ENCODE measurements at regions not wholly inside any gene's neighbourhood (a gene's known extent, or its start where the extent isn't known, plus 50 kb on each side); places are given as distances from the start of the nearest gene placed in this dataset.

GRCh38 chr10:3340127-3340730, 167.6 kb upstream of the PITRM1 start:
- intact Hi-C loops (cut with DNase I; ENCODE audit: low total_unique reads): no loop called here

GRCh38 chr10:3339531-3339950, 167.0 kb upstream of the PITRM1 start:
- intact Hi-C loops (cut with DNase I; ENCODE audit: low total_unique reads): no loop called here
- Histone ChIP-seq H3K27me3 (no peaks in the 10 kb centered on the region), H3K36me3 (no peaks in the 10 kb centered on the region), H3K27ac (no peak overlapping the region), H3K4me3 (no peak overlapping the region), H3K9me3 (no peaks in the 10 kb centered on the region), H3K4me1 (no peaks in the 10 kb centered on the region)
- DNase-seq: peak in 1 of 2 donors; percentile 41
- TF ChIP-seq CTCF (IDR thresholded peaks at IDR 0.05): no peak
- TF ChIP-seq POLR2A (IDR thresholded peaks at IDR 0.05): no peak
- no peak for TF ChIP-seq EP300 (IDR thresholded peaks at IDR 0.05)
- no peak for TF ChIP-seq POLR2AphosphoS5 (IDR thresholded peaks at IDR 0.05)
- 56 to 71% (median 62%) methylated on average over 9 of the region's 9 CpGs for WGBS, 5 donors

More at GRCh38 chr10:3340127-3340730, 167.6 kb upstream of the PITRM1 start:
- no peak overlapping the region for H3K27ac ChIP-seq
- H3K4me3 ChIP-seq: no peak overlapping the region
- no peak for DNase-seq
- H3K36me3 ChIP-seq: no peaks in the 10 kb centered on the region
- no peaks in the 10 kb centered on the region for H3K9me3 ChIP-seq
- WGBS, 5 donors: 73 to 77% (median 75%) methylated on average over 11 of the region's 11 CpGs
- H3K27me3 ChIP-seq: peaks cover 0 to 6% (median 0%) of the 10 kb centered on the region in 3 donors
- no peaks in the 10 kb centered on the region for H3K4me1 ChIP-seq
- TF ChIP-seq POLR2A (IDR thresholded peaks at IDR 0.05) (no peak), EP300 (IDR thresholded peaks at IDR 0.05) (no peak), POLR2AphosphoS5 (IDR thresholded peaks at IDR 0.05) (no peak), CTCF (IDR thresholded peaks at IDR 0.05) (no peak)

GRCh38 chr10:3339121-3339520, 166.5 kb upstream of the PITRM1 start:
- 77 to 86% (median 81%) methylated on average over 7 of the region's 7 CpGs for WGBS, 5 donors
- Histone ChIP-seq H3K4me1 (no peaks in the 10 kb centered on the region), H3K4me3 (no peak overlapping the region), H3K27ac (no peak overlapping the region), H3K9me3 (no peaks in the 10 kb centered on the region), H3K36me3 (no peaks in the 10 kb centered on the region), H3K27me3 (no peaks in the 10 kb centered on the region)
- no peak for DNase-seq
- TF ChIP-seq CTCF (IDR thresholded peaks at IDR 0.05) (no peak), POLR2A (IDR thresholded peaks at IDR 0.05) (no peak), POLR2AphosphoS5 (IDR thresholded peaks at IDR 0.05) (no peak), EP300 (IDR thresholded peaks at IDR 0.05) (no peak)
- intact Hi-C loops (cut with DNase I; ENCODE audit: low total_unique reads): no loop called here

- Histone ChIP-seq H3K4me3 (no peak overlapping the region), H3K27me3 (no peaks in the 10 kb centered on the region), H3K36me3 (no peaks in the 10 kb centered on the region), H3K27ac (no peak overlapping the region), H3K4me1 (no peaks in the 10 kb centered on the region), H3K9me3 (no peaks in the 10 kb centered on the region)
- TF ChIP-seq POLR2A (IDR thresholded peaks at IDR 0.05) (no peak), EP300 (IDR thresholded peaks at IDR 0.05) (no peak)
- intact Hi-C loops (cut with DNase I; ENCODE audit: low total_unique reads): no loop called here
- DNase-seq: no peak
- WGBS, 5 donors: 83 to 94% (median 93%) methylated on average over 8 of the region's 8 CpGs
Measured at GRCh38 chr10:3337741-3338140, 165.2 kb upstream of the PITRM1 start.

GRCh38 chr10:3336673-3337293, 164.2 kb upstream of the PITRM1 start:
- Histone ChIP-seq H3K27ac (no peak overlapping the region), H3K36me3 (no peaks in the 10 kb centered on the region), H3K9me3 (no peaks in the 10 kb centered on the region), H3K4me3 (no peak overlapping the region), H3K4me1 (no peaks in the 10 kb centered on the region), H3K27me3 (no peaks in the 10 kb centered on the region)
- TF ChIP-seq CTCF (IDR thresholded peaks at IDR 0.05): no peak
- no peak for TF ChIP-seq POLR2AphosphoS5 (IDR thresholded peaks at IDR 0.05)
- no peak for TF ChIP-seq POLR2A (IDR thresholded peaks at IDR 0.05)
- TF ChIP-seq EP300 (IDR thresholded peaks at IDR 0.05): no peak
- 72 to 81% (median 76%) methylated on average over 9 of the region's 9 CpGs for WGBS, 5 donors
- intact Hi-C loops (cut with DNase I; ENCODE audit: low total_unique reads): no loop called here
- DNase-seq: no peak

All from stomach (tissue), 8 donors.